Calu3 (cell line): ENCODE measurements at regions not wholly inside any gene's neighbourhood (a gene's known extent, or its start where the extent isn't known, plus 50 kb on each side); places are given as distances from the start of the nearest gene placed in this dataset.

Experiments
- BruUV-seq: library from RNA; stranded (reverse); fragments of 400-500 nt; replicated peaks from 2 replicates; lab custom pipeline; 2021; lab: Mats Ljungman, UMichigan
- CTCF ChIA-PET: fragments of 300-600 bp; sonication (Branson Sonifier 250); formaldehyde crosslinking; loops from one replicate; lab custom pipeline; 2022; ENCODE audit warnings: antibody characterized with exemption; lab: Charles Lee
- DNase-seq: peaks from one replicate; pipeline ENCODE4 v3.0.0; 2022
- H3K27ac Mint-ChIP-seq: one replicate; pipeline ENCODE4 v1.8.0; 2022; ENCODE audit warnings: mixed read lengths; ENCODE audit not compliant: unreplicated experiment
- H3K27me3 Mint-ChIP-seq: one replicate; pipeline ENCODE4 v1.8.0; 2022; ENCODE audit warnings: mixed read lengths; ENCODE audit not compliant: unreplicated experiment
- H3K36me3 Mint-ChIP-seq: one replicate; pipeline ENCODE4 v1.8.0; 2022; ENCODE audit warnings: mild to moderate bottlenecking, moderate library complexity, mixed read lengths; ENCODE audit not compliant: insufficient read depth, unreplicated experiment
- H3K4me1 Mint-ChIP-seq: one replicate; pipeline ENCODE4 v1.8.0; 2022; ENCODE audit warnings: mild to moderate bottlenecking, low read depth, mixed read lengths; ENCODE audit not compliant: unreplicated experiment
- H3K4me3 Mint-ChIP-seq: one replicate; pipeline ENCODE4 v1.8.0; 2022; ENCODE audit warnings: mild to moderate bottlenecking, low read depth, moderate library complexity, mixed read lengths; ENCODE audit not compliant: unreplicated experiment
- H3K9me3 Mint-ChIP-seq: one replicate; pipeline ENCODE4 v1.8.0; 2022; ENCODE audit warnings: low read depth, mixed read lengths; ENCODE audit not compliant: unreplicated experiment
- CTCF ChIP-seq: fragments of 200-600 bp; IDR thresholded peaks from one replicate; pipeline ENCODE4 v1.8.0; 2022; ENCODE audit warnings: antibody characterized with exemption; ENCODE audit not compliant: unreplicated experiment
- intact Hi-C: fragments of 100-400 bp; cut with micrococcal nuclease; formaldehyde crosslinking; loops from one replicate; pipeline ENCODE4 v1.10.0; 2022; ENCODE audit not compliant: unreplicated experiment

DNA sequence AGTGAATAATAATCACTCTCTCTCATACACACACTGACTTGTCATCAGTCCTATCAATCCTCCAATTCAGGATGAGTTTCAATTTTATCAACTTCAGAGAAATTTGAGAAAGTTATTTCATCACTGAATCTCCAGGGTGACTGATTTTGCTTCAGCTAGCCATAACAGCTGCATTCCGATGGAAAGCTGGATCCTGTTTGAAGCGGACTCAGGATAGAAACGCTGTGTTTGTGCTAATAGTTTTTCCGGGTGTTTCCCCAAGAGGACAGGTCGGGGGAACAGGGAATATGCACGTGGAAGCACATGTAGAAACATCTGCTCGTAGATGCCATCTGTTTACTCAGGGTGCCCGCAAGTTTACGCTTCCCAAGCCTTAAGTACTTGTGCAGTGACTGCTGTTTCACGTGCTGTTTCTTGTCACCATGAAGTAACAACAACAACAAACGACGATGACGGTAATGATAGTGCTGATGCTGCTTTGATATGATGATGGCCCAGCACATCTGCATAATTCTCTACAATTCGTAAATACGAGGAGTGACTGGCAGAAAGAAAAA lies 263.7 kb upstream of the DAPK1 start:
- H3K9me3 Mint-ChIP-seq, result no peaks in the 10 kb centered on the region
- no peak for TF ChIP-seq CTCF
- H3K4me3 Mint-ChIP-seq, result no peak overlapping the region
- DNase-seq, result no peak
- peaks cover 46% of the 10 kb centered on the region for H3K27me3 Mint-ChIP-seq
- H3K27ac Mint-ChIP-seq, result no peak overlapping the region
- CTCF ChIA-PET, result interaction anchor here (0.7 kb wide), 1 partner anchor 31 kb away, joined by 3 read pairs; no protein-coding TSS in a partner anchor
- no TSS peak for BruUV-seq
- no peaks in the 10 kb centered on the region for H3K4me1 Mint-ChIP-seq
- intact Hi-C loops, result no loop called here
- H3K36me3 Mint-ChIP-seq, result no peaks in the 10 kb centered on the region

- Mint-ChIP-seq H3K9me3 (no peaks in the 10 kb centered on the region), H3K27me3 (peaks cover 51% of the 10 kb centered on the region), H3K4me3 (no peak overlapping the region), H3K27ac (no peak overlapping the region), H3K36me3 (no peaks in the 10 kb centered on the region), H3K4me1 (no peaks in the 10 kb centered on the region)
- CTCF ChIA-PET, result interaction anchor here (0.7 kb wide), 1 partner anchor 31 kb away, joined by 3 read pairs; no protein-coding TSS in a partner anchor
- no peak for DNase-seq
- no TSS peak for BruUV-seq
- intact Hi-C loops, result no loop called here
- no peak for TF ChIP-seq CTCF
Measured at GRCh38 chr9:87234854-87235253, 262.8 kb upstream of the DAPK1 start.

DNA sequence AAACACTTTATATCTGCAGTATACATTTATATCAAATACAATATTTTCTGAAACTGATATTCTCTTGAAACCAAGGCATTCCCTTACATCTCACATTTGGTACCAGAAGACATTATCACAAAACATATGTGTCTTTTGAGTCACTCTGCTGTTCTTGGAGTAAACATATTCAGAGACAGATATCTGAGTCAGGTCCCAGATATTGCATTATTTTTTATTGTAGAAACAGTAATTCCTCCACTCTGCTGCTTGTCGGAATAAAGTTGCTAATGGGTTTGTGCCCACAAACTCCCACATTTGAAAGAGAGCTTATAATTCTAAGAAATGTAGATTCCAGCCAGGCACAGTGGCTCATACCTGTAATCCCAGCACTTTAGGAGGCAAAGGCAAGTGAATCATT lies 261.1 kb upstream of the DAPK1 start:
- Mint-ChIP-seq H3K4me1 (no peaks in the 10 kb centered on the region), H3K36me3 (no peaks in the 10 kb centered on the region), H3K27ac (no peak overlapping the region), H3K27me3 (peaks cover 53% of the 10 kb centered on the region), H3K4me3 (no peak overlapping the region), H3K9me3 (no peaks in the 10 kb centered on the region)
- no peak for DNase-seq
- BruUV-seq, result no TSS peak
- CTCF ChIA-PET, result no interaction called here
- intact Hi-C loops, result no loop called here
- TF ChIP-seq CTCF, result no peak

- no peaks in the 10 kb centered on the region for H3K4me1 Mint-ChIP-seq
- no peaks in the 10 kb centered on the region for H3K9me3 Mint-ChIP-seq
- H3K27ac Mint-ChIP-seq, result no peak overlapping the region
- no TSS peak for BruUV-seq
- TF ChIP-seq CTCF, result no peak
- no peak overlapping the region for H3K4me3 Mint-ChIP-seq
- CTCF ChIA-PET, result no interaction called here
- DNase-seq, result no peak
- peaks cover 47% of the 10 kb centered on the region for H3K27me3 Mint-ChIP-seq
- intact Hi-C loops, result no loop called here
- no peaks in the 10 kb centered on the region for H3K36me3 Mint-ChIP-seq
Measured at GRCh38 chr9:87237336-87237735, 260.3 kb upstream of the DAPK1 start.
